Myocyte (in vitro differentiated cells): ENCODE measurements at regions not wholly inside any gene's neighbourhood (a gene's known extent, or its start where the extent isn't known, plus 50 kb on each side); places are given as distances from the start of the nearest gene placed in this dataset.

ENCODE experiments used
- DNase-seq: peaks from one replicate; pipeline ENCODE4 v3.0.0-alpha.2; 2012; ENCODE audit warnings: low read depth

DNA sequence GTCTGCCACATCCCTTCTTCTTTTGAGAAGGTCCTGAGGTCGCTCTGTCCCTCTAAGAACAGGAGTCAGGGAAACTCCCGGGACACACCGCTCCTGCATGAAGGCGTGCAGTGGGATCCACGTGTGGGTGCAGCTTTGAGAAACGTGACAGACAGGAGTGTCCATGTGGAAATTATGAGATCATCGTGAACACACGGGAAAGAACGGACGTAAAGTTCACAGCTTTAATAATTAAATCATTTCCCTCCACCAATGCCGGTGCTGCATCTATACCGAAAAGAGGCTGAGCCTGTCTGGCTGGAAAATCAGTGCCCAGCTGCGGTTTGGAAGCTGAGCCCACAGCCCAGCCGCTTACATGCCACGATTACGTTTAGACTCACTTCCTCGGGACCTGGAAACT, 372.4 kb upstream of the SALL3 start:
- DNase-seq, result no peak

DNA sequence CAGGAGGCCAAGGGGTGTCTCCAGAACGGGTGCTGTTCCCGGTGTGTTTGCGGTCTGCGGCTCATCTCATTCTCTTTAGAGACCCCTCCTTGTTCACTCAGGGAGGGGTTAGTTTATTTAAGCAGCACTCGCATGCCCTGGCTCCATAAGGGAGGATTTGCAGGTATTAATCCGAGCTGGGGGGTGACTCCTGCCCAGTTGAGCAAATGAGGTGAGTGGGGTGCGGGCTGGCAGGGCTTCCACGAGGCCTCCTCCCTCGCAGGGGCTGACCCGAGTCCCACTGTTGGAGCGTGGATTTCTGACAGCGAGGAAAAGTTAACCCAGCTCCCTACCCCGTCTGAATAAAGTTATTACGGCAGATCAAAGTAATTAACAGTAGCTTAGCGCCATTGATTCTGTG, 371.8 kb upstream of the SALL3 start:
- DNase-seq, result no peak

- no peak for DNase-seq
These were observed 369.4 kb upstream of the SALL3 start for GRCh38 chr18:78610179-78610578.

DNA sequence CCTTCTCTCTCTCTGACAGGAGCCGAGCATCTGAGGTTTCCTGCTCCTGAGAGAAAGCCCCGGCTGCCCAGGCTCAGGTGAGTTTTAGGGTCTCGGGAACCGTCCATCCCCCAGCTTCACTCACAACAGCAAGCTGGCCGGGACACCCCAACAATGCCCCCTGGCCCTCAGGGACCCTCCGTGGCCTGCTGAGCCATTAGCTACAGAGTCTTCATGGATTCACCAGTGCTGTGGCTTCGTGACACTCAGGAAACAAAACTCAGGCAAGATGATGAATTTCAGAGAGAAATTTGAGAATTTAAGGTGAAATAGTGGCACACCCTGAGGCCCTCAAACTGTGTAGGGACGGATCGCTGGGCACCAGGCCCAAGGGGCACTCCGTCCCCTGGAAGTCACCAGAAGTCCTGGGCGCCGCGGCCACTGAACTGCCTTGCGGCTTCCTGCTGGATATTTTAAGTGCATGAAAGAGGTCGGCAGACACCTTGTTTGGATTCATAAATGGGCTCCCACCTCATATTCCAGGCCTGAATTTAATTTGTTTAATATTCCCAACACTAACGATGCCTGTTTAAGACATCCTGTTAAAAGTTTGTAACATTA, 368.3 kb upstream of the SALL3 start:
- no peak for DNase-seq

GRCh38 chr18:78611869-78612268, 367.7 kb upstream of the SALL3 start:
- no peak for DNase-seq

DNA sequence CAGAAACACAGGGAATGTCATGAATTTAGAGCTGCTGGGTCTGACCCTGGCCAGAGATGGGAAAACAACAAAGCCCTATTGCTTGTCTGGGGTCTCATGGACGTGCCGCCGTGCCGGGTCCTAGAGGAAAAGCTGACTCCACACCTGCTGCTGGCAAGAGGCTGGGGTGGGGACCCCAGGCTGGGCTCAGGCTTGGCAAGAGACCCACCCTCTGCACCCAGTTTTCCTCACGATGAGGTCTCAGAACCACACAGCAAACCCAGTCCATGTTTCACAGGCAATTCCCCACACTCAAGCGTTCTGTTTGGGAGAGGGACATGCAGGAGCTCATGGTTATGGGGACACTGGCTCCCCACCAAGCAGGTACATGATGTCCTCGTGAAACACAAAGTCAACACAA, 367.3 kb upstream of the SALL3 start:
- DNase-seq, result no peak

DNA sequence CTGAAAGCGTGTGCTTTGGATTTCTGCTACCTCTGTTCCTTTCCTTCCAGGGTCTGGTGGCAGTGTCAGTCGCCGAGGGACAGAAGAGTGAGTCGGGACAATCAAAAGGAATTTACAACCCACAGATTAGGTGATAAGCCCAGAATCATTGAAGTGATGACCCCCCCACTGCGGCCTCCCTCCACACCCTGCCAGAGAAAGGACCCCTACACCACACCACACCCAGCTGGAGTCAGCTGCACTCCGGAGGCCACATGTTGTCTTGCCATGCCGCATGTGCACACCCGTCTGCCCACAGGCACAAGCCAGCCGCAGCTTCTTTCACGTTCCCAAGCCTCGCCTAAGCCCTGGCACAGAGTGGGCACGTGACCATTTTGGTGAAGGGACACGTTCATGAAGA, 366.8 kb upstream of the SALL3 start:
- no peak for DNase-seq

DNA sequence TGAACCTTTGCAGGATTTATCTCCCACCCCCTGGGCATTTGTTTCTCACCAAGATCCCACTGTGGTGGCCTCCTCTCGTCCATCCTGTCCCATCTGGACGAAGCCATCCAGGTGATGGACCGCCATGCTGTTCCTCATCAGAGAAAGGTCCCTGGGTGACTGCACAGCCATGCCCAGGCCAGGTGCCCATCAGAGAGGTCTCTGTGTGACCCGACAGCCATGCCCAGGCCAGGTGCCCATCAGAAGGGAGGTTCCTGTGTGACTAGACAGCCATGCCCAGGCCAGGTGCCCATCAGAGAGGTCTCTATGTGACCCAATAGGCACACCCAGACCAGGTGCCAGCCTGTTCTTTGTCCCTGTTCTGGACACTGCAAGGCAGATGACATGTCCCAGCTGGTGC, 360.9 kb upstream of the SALL3 start:
- no peak for DNase-seq

- no peak for DNase-seq
These were observed 359.8 kb upstream of the SALL3 start for GRCh38 chr18:78619854-78620253.

- DNase-seq, result no peak
These were observed 359.3 kb upstream of the SALL3 start for GRCh38 chr18:78620326-78620725.

DNA sequence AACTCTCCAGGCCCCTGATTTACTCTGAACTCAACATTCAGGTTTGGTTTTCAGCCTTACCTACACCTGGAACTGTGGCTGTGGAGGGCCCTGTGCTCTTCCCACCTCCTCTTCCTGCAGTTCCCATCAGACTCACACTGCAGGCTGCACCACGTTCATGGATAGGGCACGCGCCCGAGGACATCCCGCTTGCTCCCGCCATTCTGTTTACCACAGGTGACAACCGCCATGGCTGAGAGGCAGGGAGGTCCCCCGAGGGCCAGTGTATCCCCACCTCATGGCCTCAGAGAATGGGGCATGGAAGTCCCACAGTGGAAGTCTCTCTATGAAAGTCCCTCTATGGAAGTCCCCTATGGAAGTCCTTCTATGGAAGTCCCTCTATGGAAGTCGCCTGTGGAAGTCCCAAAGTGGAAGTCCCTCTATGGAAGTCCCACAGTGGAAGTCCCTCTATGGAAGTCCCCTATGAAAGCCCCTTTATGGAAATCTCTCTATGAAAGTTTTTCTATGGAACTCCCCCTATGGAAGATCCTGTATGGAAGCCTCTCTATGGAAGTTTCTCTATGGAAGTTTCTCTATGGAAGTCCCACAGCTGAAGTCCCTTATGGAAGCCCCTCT, 358.4 kb upstream of the SALL3 start:
- DNase-seq, result no peak

DNA sequence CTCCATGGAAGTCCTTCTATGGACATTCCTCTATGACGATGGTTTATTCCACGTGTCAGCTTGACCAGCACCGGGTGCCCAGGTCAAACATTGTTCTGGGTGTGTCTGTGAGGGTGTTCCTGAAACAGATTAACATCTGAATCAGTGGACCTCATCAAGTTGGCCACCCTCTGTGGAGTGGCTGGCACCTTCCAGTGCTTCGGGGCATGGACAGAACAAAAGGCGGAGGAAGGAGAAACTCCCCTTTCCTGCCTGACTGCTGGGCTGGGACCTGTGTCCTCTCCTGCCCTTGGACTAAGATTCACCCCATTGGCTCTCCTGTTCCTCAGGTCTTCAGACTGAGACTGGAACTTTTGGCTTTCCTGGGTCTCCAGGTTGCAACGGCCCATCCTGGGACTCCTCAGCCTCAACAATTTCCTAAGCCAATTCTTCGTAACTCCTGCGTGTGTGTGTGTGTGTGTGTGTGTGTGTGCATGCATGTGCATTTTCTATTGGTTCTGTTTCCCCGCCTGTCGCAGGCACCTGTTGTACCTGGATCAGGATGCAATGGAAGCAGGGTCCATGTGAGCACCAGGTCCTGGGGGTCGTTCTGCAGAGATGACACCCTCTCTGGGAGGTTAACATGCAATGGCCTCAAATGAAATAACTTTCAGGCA, 357.2 kb upstream of the SALL3 start:
- DNase-seq, result no peak

- DNase-seq, result no peak
These were observed 356.6 kb upstream of the SALL3 start for GRCh38 chr18:78622907-78623541.

DNA sequence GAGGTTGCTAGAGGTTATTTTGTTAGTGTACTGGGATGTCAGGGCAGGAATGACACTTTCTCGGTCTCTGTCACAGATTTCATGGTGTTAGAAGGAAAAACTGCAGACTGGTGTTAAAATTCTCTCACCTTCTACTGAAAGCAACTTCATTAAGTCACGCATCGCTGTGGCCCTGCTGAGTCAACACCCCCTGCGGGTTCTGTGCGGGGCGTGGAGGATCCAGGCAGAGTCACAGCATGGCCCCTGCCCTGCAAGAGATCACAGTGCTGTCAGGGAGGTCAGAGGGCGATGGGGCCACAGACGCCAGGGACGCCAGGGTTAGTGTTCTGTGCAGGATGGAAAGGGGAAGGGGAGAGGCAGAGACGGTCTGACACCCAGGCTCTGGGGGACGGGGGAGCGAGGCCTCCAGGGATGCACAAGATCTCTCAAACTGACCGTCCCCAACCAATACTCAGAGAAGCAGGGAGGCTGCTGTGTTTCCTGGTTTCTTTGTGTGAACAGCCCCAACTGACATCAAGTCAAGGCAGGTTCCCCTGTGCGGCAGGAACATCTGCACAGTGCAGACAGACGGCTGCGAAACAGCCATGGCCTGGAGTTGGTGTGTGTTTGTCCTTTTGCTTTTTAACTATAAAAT, 354.9 kb upstream of the SALL3 start:
- DNase-seq, result no peak

DNA sequence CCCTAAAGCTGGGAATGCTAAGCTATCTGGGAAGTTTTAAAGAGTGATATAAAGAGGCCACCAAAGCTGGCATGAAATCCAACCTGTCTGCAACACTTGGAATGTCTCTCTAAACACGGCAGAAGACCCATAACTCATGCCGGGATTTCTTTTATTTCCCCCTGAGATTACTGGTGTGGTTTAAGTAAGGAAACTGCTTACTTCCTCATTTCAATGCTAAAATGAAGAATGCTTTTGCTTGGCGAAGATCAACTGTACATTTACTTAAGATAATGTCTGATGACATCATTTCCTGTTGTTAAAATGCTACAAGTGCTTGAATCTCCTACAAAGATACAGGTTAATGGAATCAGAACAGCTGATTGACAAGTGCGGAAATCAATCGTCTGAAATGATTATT, 353.8 kb upstream of the SALL3 start:
- no peak for DNase-seq

DNA sequence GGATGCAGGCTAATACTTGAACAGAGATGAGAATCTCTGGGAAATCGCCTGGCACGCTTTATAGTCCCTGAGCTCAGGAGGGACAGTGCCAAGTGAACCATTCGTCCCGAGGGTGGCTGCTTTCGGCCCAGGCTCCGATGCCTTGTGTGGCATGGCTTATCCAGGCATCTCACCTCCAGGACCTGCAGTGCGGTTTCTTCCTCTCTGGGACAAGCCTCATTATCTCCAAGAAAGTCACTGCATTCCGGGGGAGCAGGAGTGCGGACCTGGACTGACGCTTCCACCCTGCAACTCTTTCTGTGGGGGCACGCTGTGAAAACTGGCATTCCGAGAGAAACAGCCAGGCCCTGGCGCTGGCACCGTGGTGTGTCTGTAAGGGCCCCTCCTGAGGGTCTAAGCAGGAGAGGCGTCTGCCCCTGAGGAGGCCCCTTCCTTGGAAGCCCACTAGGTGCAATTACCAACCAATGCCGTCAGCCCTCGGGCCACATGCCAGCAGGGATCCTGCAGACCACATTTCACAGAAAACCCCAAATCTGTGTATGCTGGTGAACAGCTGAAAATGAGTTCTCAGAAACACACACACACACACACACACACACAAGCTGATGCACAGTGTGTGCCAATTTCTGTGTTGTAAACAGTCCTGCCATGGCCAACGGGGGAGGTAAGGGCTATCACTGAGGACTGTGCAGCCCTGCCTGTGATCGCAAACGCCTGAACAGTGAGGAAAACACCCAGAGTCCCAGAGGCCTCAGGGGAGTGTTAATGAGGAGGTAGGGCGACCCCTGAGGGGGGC, 351.9 kb upstream of the SALL3 start:
- no peak for DNase-seq

GRCh38 chr18:78629426-78629825, 350.2 kb upstream of the SALL3 start:
- no peak for DNase-seq

DNA sequence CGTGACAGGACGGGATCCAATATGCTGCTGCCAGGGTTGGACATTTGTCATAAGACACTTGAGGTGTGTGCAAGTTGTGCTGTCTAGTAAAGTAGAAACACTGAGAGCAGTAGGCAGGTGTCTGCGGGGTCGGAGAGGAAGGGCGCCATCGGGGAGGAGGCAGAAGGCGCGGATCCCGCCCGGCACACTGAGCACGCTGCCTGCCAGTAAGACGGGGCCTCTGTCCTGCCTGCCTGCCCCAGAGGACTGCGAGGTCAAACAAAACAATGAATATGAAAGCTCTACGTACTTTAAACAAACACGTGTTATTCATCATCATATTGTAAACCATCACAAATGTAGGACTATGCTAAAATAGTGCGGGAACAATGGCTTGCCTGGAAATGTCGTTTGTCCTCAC, 349.3 kb upstream of the SALL3 start:
- no peak for DNase-seq

DNA sequence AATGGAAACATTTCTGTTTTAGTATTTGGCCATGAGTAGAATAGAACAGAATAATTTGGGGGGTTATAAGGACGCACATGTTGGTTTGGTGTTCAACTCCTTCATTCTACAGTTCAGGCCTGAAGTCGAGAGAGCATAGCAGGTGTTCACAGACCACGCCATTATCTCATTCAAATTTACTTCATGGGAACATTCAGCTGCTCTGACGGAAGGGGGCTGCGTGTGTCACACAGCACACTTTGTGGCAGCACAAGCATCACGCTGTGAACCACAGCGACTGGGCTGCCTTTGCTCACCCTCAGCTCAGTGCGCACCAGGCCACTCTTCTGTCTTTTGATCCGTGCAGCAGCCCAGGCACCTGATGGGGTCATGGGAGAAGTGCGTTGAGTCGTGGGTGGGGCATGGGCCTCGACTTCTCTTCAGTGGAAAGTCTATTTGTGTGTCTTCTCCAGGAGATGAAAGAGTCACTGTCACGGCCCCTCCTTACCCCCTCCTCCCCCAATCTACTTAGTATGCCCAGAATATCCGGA, 348.6 kb upstream of the SALL3 start:
- no peak for DNase-seq

DNA sequence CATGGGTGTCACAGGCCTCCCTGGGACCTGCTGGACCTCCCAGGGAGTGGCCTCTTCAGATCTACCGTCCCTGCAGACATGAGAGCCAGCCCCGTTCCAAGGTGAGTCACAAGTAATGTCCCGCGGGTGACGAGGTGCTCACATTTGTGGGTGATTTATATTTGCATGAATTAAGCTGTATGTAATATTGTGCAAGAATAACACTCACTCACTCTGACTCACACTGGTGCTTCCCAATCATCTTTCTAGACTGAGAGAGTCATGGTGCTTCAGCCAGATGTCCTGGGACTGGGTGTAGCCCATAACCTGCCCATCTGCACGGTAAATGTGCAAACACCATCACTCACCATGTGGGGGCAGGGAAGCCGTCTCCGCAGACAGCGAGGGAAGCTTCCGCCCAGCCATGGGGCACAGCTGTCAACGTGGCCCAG, 347.5 kb upstream of the SALL3 start:
- no peak for DNase-seq
